ENCODE measurements at regions not wholly inside any gene's neighbourhood (a gene's known extent, or its start where the extent isn't known, plus 50 kb on each side); places are given as distances from the start of the nearest gene placed in this dataset.

GRCh38 chr2:150693556-150693955 is 206.1 kb upstream of the RND3 start:
- no peaks in the 10 kb centered on the region for H4K20me1 ChIP-seq (replicated peaks; ENCODE audit: control insufficient read depth, extremely low read depth, insufficient read depth, low read length)
- intact Hi-C loops (cut with micrococcal nuclease) (no loop called here), dilution Hi-C loops (cut with MboI; ENCODE audit: extremely low pct_ligation_motif_present, low sequenced_read_pairs) (no loop called here)
- DNase-seq (ENCODE audit: low read depth, low spot score) (no peak), FAIRE-seq (no peak)
- no peaks in the 10 kb centered on the region for H3K9me1 ChIP-seq (replicated peaks; ENCODE audit: control insufficient read depth, extremely low read depth, insufficient read depth, low read length)
- H3K9ac ChIP-seq (replicated peaks; ENCODE audit: extremely low read depth, insufficient read depth, low read length) = no peak overlapping the region
- no peak overlapping the region for H2AFZ ChIP-seq (ENCODE audit: low read depth, low read length)
- no peaks in the 10 kb centered on the region for H3K36me3 ChIP-seq (ENCODE audit: control insufficient read depth in 2 of 2, extremely low read depth in 1 of 2, insufficient read depth in 2 of 2, low read length in 2 of 2)
- H3K4me2 ChIP-seq (ENCODE audit: insufficient read depth, low read length) = no peak overlapping the region
- no peak overlapping the region for H3K27ac ChIP-seq (ENCODE audit: insufficient read depth, low read depth, low read length)
- TF ChIP-seq MYC (IDR thresholded peaks at IDR 0.05; ENCODE audit: low read depth, low read length) (no peak), FOS (IDR thresholded peaks at IDR 0.05; ENCODE audit: borderline replicate concordance, insufficient read depth, low read length) (no peak), POLR2A (IDR thresholded peaks at IDR 0.05; ENCODE audit: low read depth, low read length) (no peak), CTCF (IDR thresholded peaks at IDR 0.05; ENCODE audit: extremely low read depth in 1 of 2, insufficient read depth in 1 of 2, low read depth in 1 of 2, low read length in 2 of 2) (no peak)
- H3K27me3 ChIP-seq (ENCODE audit: control insufficient read depth in 2 of 2, insufficient read depth in 2 of 2, low read length in 2 of 2) = no peaks in the 10 kb centered on the region
- H3K9me3 ChIP-seq (replicated peaks; ENCODE audit: control insufficient read depth, insufficient read depth, low read length) = no peaks in the 10 kb centered on the region
- no peak overlapping the region for H3K4me3 ChIP-seq (replicated peaks in 1 of 3; ENCODE audit: insufficient read depth in 1 of 3, low read depth in 1 of 3, low read length in 3 of 3)
- BruUV-seq (replicated peaks) = no TSS peak
- ChIA-PET CTCF (no interaction called here), POLR2A (no interaction called here)
- no peaks in the 10 kb centered on the region for H3K4me1 ChIP-seq (ENCODE audit: control insufficient read depth, extremely low read depth, insufficient read depth, low read length)
- no peaks in the 10 kb centered on the region for H3K79me2 ChIP-seq (ENCODE audit: control insufficient read depth, insufficient read depth, low read length)

- Histone ChIP-seq H3K79me2 (ENCODE audit: control insufficient read depth, insufficient read depth, low read length) (no peaks in the 10 kb centered on the region), H3K9me3 (replicated peaks; ENCODE audit: control insufficient read depth, insufficient read depth, low read length) (no peaks in the 10 kb centered on the region), H3K27ac (ENCODE audit: insufficient read depth, low read depth, low read length) (no peak overlapping the region), H3K27me3 (ENCODE audit: control insufficient read depth in 2 of 2, insufficient read depth in 2 of 2, low read length in 2 of 2) (no peaks in the 10 kb centered on the region), H3K4me1 (ENCODE audit: control insufficient read depth, extremely low read depth, insufficient read depth, low read length) (peaks cover 3% of the 10 kb centered on the region), H2AFZ (ENCODE audit: low read depth, low read length) (no peak overlapping the region), H4K20me1 (replicated peaks; ENCODE audit: control insufficient read depth, extremely low read depth, insufficient read depth, low read length) (no peaks in the 10 kb centered on the region), H3K36me3 (ENCODE audit: control insufficient read depth in 2 of 2, extremely low read depth in 1 of 2, insufficient read depth in 2 of 2, low read length in 2 of 2) (no peaks in the 10 kb centered on the region), H3K9me1 (replicated peaks; ENCODE audit: control insufficient read depth, extremely low read depth, insufficient read depth, low read length) (no peaks in the 10 kb centered on the region), H3K9ac (replicated peaks; ENCODE audit: extremely low read depth, insufficient read depth, low read length) (no peak overlapping the region), H3K4me3 (replicated peaks in 1 of 3; ENCODE audit: insufficient read depth in 1 of 3, low read depth in 1 of 3, low read length in 3 of 3) (no peak overlapping the region), H3K4me2 (ENCODE audit: insufficient read depth, low read length) (no peak overlapping the region)
- no peak for DNase-seq (ENCODE audit: low read depth, low spot score)
- no peak for TF ChIP-seq CTCF (IDR thresholded peaks at IDR 0.05; ENCODE audit: extremely low read depth in 1 of 2, insufficient read depth in 1 of 2, low read depth in 1 of 2, low read length in 2 of 2)
- TF ChIP-seq MAX (IDR thresholded peaks at IDR 0.05; ENCODE audit: insufficient read depth, insufficient read length) = no peak
- TF ChIP-seq POLR2AphosphoS5 (IDR thresholded peaks at IDR 0.05; ENCODE audit: insufficient read depth, low read depth, low read length) = no peak
- no peak for TF ChIP-seq EZH2 (IDR thresholded peaks at IDR 0.05; ENCODE audit: borderline replicate concordance, low read depth, low read length, severe bottlenecking)
- no peak for TF ChIP-seq GATA2 (IDR thresholded peaks at IDR 0.05; ENCODE audit: insufficient read depth, insufficient read length, low read depth, low read length)
- no peak for TF ChIP-seq POLR2A (IDR thresholded peaks at IDR 0.05; ENCODE audit: low read depth, low read length)
- TF ChIP-seq FOS (IDR thresholded peaks at IDR 0.05; ENCODE audit: borderline replicate concordance, insufficient read depth, low read length) = no peak
- TF ChIP-seq MYC (IDR thresholded peaks at IDR 0.05; ENCODE audit: low read depth, low read length) = no peak
- TF ChIP-seq JUN (IDR thresholded peaks at IDR 0.05; ENCODE audit: borderline replicate concordance, insufficient read depth, insufficient read length, low read depth) = no peak
- CTCF ChIA-PET = no interaction called here
- intact Hi-C loops (cut with micrococcal nuclease) (no loop called here), dilution Hi-C loops (cut with MboI; ENCODE audit: extremely low pct_ligation_motif_present, low sequenced_read_pairs) (no loop called here)
- BruUV-seq (replicated peaks) = no TSS peak
- FAIRE-seq = no peak
- POLR2A ChIA-PET = no interaction called here
Observed at GRCh38 chr2:150690870-150691269, 203.4 kb upstream of the RND3 start.

Data from endothelial cell of umbilical vein (primary cell).